GM12878 (cell line): ENCODE measurements at regions not wholly inside any gene's neighbourhood (a gene's known extent, or its start where the extent isn't known, plus 50 kb on each side); places are given as distances from the start of the nearest gene placed in this dataset.

Source experiments
- ATAC-seq: fragments of 200-7000 bp; cut with Tn5 transposase; 3 replicates; pipeline ENCODE4 v1.9.1; 2020; ENCODE audit warnings: mild to moderate bottlenecking, moderate library complexity
- BruUV-seq: library from RNA; stranded (reverse); fragments of 400-500 nt; replicated peaks from 2 replicates; lab custom pipeline; 2021; lab: Mats Ljungman, UMichigan
- CTCF ChIA-PET: fragments of 300-600 bp; sonication (Branson Sonifier 250); formaldehyde crosslinking; extraction: SDS; loops from one replicate; lab custom pipeline; 2021; ENCODE audit warnings: inconsistent platforms; lab: Yijun Ruan, JAX
- POLR2A ChIA-PET: fragments of 350-600 bp; formaldehyde crosslinking; extraction: SDS; loops from one replicate; lab custom pipeline; 2021; ENCODE audit warnings: inconsistent platforms; lab: Charles Lee
- RAD21 ChIA-PET: fragments of 300-600 bp; sonication (Branson Sonifier 250); formaldehyde crosslinking; loops from one replicate; lab custom pipeline; 2023; ENCODE audit warnings: antibody characterized with exemption; ENCODE audit not compliant: unreplicated experiment; lab: Charles Lee
- SMC1A ChIA-PET: fragments of 300-600 bp; sonication (Branson Sonifier 250); formaldehyde crosslinking; loops from one replicate; lab custom pipeline; 2023; ENCODE audit not compliant: unreplicated experiment, uncharacterized antibody; lab: Charles Lee
- DNase-seq: peaks from one replicate; pipeline ENCODE4 v3.0.0-alpha.2; 2011; ENCODE audit warnings: low read depth, low spot score
- FAIRE-seq: peaks from 3 replicates; lab custom pipeline; 2011; peaks lifted over from hg19 to GRCh38; lab: Jason Lieb, UNC
- H2AFZ ChIP-seq: 2 replicates; pipeline ENCODE4 v1.6.0; 2011; ENCODE audit warnings: low read depth, low read length, control low read depth; ENCODE audit not compliant: control insufficient read depth
- H3K27ac ChIP-seq: 2 replicates; pipeline ENCODE4 v1.5.1; 2011; ENCODE audit warnings: control low read depth; ENCODE audit not compliant: control insufficient read depth, insufficient read depth
- H3K27me3 ChIP-seq, 2 experiments: replicated peaks in 1 of 2; 2 replicates each; pipeline versions ENCODE4 v1.6.0 to v1.6.1; 2011; ENCODE audit warnings: low read length in 1 of 2; ENCODE audit not compliant: control insufficient read depth in 2 of 2, insufficient read depth in 2 of 2
- H3K36me3 ChIP-seq, 2 experiments: 2 replicates each; pipeline ENCODE4 v1.5.1; 2011; ENCODE audit warnings: low read length in 1 of 2; ENCODE audit not compliant: control insufficient read depth in 2 of 2, insufficient read depth in 2 of 2
- H3K4me1 ChIP-seq: 2 replicates; pipeline ENCODE4 v1.6.1; 2011; ENCODE audit warnings: mild to moderate bottlenecking, low read length, moderate library complexity, mixed read lengths; ENCODE audit not compliant: control insufficient read depth, insufficient read depth
- H3K4me2 ChIP-seq: 2 replicates; pipeline ENCODE4 v1.6.0; 2011; ENCODE audit warnings: control low read depth; ENCODE audit not compliant: control insufficient read depth, insufficient read depth
- H3K4me3 ChIP-seq: fragments of 200-600 bp; sonication (generic); 2 replicates; pipeline ENCODE4 v1.5.1; 2016
- H3K79me2 ChIP-seq: 2 replicates; pipeline ENCODE4 v1.6.0; 2011; ENCODE audit warnings: low read length; ENCODE audit not compliant: control insufficient read depth, insufficient read depth
- H3K9ac ChIP-seq: 2 replicates; pipeline ENCODE4 v1.8.0; 2011; ENCODE audit warnings: low read length, control low read depth, mixed read lengths; ENCODE audit not compliant: control insufficient read depth, insufficient read depth
- H3K9me3 ChIP-seq: replicated peaks from 3 replicates; pipeline ENCODE4 v1.5.1; 2011; ENCODE audit warnings: mild to moderate bottlenecking, low read length; ENCODE audit not compliant: control insufficient read depth, insufficient read depth
- H4K20me1 ChIP-seq: 2 replicates; pipeline ENCODE4 v1.6.0; 2011; ENCODE audit not compliant: control insufficient read depth, insufficient read depth
- CREB1 ChIP-seq: IDR thresholded peaks from 2 replicates; pipeline ENCODE4 v1.6.1; 2012; ENCODE audit warnings: low read depth, mild to moderate bottlenecking, inconsistent platforms
- POLR2A ChIP-seq: IDR thresholded peaks from 2 replicates; pipeline ENCODE4 v1.6.1; 2011; ENCODE audit warnings: low read depth, mild to moderate bottlenecking, low read length
- RB1 ChIP-seq: fragments of 450-650 bp; formaldehyde crosslinking; IDR thresholded peaks from 2 replicates; pipeline ENCODE4 v1.6.1; 2017; ENCODE audit warnings: mild to moderate bottlenecking, borderline replicate concordance
- RBBP5 ChIP-seq: fragments of 200-600 bp; sonication (generic); conservative IDR thresholded peaks from 2 replicates; pipeline ENCODE4 v1.6.1; 2016
- RUNX3 ChIP-seq: IDR thresholded peaks from 2 replicates; pipeline ENCODE4 v1.6.1; 2012; ENCODE audit warnings: low read length, inconsistent platforms
- SP1 ChIP-seq: IDR thresholded peaks from one replicate; pipeline ENCODE4 v1.6.1; 2011; ENCODE audit warnings: low read depth, low read length
- ZNF274 ChIP-seq: IDR thresholded peaks from one replicate; pipeline ENCODE4 v1.8.0; 2011; ENCODE audit not compliant: insufficient read length, insufficient read depth
- WGBS: methylation state at CpG from one replicate; pipeline ENCODE4 v1.1.6; 2016; ENCODE audit warnings: low lambda C conversion rate; ENCODE audit not compliant: insufficient replicate concordance, insufficient coverage; ENCODE audit errors: missing lambda C conversion rate; 5-methylcytosine and 5-hydroxymethylcytosine counted together
- in situ Hi-C: fragments of 300-500 bp; cut with MboI; formaldehyde crosslinking; loops from 9 replicates; pipeline ENCODE4 v1.14.3; 2018; ENCODE audit warnings: mixed read lengths
- intact Hi-C: fragments of 100-400 bp; cut with micrococcal nuclease; formaldehyde crosslinking; loops from one replicate; pipeline ENCODE4 v1.14.2; 2022; ENCODE audit not compliant: unreplicated experiment
- TF ChIP-seq, protein P1 (sequence below): IDR thresholded peaks from 2 replicates; pipeline ENCODE4 v1.6.1; 2012; ENCODE audit warnings: low read depth, low read length, improper control_type of control experiment
- TF ChIP-seq, protein P2 (sequence below): fragments of 150-350 bp; IDR thresholded peaks from 2 replicates; pipeline ENCODE4 v1.6.1; 2016; ENCODE audit warnings: low read depth, low read length
- TF ChIP-seq, protein P3 (sequence below): fragments of 450-650 bp; IDR thresholded peaks from 2 replicates; pipeline ENCODE4 v1.6.1; 2016; ENCODE audit warnings: mild to moderate bottlenecking

DNA sequence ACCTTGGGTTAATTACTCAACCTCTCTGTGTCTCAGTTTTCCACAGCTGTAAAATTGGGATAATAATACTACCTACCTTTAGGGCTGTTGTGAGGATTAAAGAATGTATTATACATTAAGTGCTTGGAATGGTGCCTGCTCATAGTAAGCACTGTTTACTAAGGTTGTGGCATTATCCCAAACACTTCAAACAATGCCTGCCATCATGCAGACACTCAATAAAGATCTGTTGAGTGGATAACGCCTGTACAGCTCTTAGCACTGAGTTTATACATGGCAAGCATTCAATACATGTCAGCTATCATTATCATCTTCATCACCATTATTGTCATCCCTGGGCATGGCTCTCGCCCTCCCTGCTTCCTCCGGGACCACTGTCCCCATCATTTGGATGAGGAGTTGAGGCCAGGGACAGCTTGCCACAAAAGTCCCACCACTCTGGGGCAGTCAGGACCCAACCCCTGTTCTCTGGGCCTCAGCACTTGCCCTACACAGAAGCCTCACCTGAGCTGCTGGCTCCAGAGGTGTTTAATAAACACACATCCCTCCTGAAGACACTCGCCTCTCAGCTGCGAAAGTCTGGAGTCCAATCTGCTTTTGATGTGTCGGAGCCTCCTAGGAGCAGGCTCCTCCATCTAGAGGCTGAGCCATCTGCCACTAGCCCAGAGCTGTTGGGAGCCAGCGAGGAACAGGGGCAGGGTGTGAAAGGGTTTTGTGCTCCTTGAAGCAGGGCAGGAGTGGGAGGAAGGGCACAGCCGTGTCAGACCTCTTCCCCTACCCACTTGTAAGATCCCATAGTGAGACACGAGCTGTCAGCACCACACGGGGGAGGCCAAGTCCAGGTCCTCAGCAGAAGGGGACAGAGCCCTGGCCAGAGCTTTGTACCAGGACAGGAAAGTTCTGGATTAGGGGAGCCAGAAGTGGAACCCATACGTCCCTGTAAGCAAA, 80.9 kb upstream of the ZC3H12A start:
- FAIRE-seq (no peak), DNase-seq (no peak), ATAC-seq (no peak)
- in situ Hi-C loops, result no loop called here
- peaks cover 1 to 3% of the 10 kb centered on the region in 2 experiments for H3K27me3 ChIP-seq
- H3K9ac ChIP-seq, result no peak overlapping the region
- no TSS peak for BruUV-seq
- H3K79me2 ChIP-seq, result no peaks in the 10 kb centered on the region
- POLR2A ChIA-PET, result no interaction called here
- CTCF ChIA-PET, result no interaction called here
- RAD21 ChIA-PET, result no interaction called here
- no peak overlapping the region for H2AFZ ChIP-seq
- 16% methylated on average over 11 of the region's 11 CpGs for WGBS
- SMC1A ChIA-PET, result interaction anchor here (0.7 kb wide), 1 partner anchor 19 kb away, joined by 3 read pairs; no protein-coding TSS in a partner anchor
- H3K36me3 ChIP-seq, result no peaks in the 10 kb centered on the region
- H3K27ac ChIP-seq, result no peak overlapping the region
- H3K9me3 ChIP-seq, result no peaks in the 10 kb centered on the region
- intact Hi-C loops, result no loop called here
- H3K4me1 ChIP-seq, result no peaks in the 10 kb centered on the region
- H4K20me1 ChIP-seq, result no peaks in the 10 kb centered on the region
- TF ChIP-seq, protein P1, sequence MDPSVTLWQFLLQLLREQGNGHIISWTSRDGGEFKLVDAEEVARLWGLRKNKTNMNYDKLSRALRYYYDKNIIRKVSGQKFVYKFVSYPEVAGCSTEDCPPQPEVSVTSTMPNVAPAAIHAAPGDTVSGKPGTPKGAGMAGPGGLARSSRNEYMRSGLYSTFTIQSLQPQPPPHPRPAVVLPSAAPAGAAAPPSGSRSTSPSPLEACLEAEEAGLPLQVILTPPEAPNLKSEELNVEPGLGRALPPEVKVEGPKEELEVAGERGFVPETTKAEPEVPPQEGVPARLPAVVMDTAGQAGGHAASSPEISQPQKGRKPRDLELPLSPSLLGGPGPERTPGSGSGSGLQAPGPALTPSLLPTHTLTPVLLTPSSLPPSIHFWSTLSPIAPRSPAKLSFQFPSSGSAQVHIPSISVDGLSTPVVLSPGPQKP, result no peak
- TF ChIP-seq RB1 (no peak), RUNX3 (no peak), SP1 (no peak), ZNF274 (no peak), POLR2A (no peak), CREB1 (no peak), RBBP5 (no peak)
- TF ChIP-seq, protein P2, sequence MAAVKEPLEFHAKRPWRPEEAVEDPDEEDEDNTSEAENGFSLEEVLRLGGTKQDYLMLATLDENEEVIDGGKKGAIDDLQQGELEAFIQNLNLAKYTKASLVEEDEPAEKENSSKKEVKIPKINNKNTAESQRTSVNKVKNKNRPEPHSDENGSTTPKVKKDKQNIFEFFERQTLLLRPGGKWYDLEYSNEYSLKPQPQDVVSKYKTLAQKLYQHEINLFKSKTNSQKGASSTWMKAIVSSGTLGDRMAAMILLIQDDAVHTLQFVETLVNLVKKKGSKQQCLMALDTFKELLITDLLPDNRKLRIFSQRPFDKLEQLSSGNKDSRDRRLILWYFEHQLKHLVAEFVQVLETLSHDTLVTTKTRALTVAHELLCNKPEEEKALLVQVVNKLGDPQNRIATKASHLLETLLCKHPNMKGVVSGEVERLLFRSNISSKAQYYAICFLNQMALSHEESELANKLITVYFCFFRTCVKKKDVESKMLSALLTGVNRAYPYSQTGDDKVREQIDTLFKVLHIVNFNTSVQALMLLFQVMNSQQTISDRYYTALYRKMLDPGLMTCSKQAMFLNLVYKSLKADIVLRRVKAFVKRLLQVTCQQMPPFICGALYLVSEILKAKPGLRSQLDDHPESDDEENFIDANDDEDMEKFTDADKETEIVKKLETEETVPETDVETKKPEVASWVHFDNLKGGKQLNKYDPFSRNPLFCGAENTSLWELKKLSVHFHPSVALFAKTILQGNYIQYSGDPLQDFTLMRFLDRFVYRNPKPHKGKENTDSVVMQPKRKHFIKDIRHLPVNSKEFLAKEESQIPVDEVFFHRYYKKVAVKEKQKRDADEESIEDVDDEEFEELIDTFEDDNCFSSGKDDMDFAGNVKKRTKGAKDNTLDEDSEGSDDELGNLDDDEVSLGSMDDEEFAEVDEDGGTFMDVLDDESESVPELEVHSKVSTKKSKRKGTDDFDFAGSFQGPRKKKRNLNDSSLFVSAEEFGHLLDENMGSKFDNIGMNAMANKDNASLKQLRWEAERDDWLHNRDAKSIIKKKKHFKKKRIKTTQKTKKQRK, result no peak
- TF ChIP-seq, protein P3, sequence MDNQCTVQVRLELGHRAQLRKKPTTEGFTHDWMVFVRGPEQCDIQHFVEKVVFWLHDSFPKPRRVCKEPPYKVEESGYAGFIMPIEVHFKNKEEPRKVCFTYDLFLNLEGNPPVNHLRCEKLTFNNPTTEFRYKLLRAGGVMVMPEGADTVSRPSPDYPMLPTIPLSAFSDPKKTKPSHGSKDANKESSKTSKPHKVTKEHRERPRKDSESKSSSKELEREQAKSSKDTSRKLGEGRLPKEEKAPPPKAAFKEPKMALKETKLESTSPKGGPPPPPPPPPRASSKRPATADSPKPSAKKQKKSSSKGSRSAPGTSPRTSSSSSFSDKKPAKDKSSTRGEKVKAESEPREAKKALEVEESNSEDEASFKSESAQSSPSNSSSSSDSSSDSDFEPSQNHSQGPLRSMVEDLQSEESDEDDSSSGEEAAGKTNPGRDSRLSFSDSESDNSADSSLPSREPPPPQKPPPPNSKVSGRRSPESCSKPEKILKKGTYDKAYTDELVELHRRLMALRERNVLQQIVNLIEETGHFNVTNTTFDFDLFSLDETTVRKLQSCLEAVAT, result no peak
- no peak overlapping the region for H3K4me3 ChIP-seq
- H3K4me2 ChIP-seq, result no peak overlapping the region
